MM.1S (cell line): ENCODE measurements at regions not wholly inside any gene's neighbourhood (a gene's known extent, or its start where the extent isn't known, plus 50 kb on each side); places are given as distances from the start of the nearest gene placed in this dataset.

Source experiments
- EZH2 ChIP-seq: fragments of 300-600 bp; sonication (generic); optimal IDR thresholded peaks from 2 replicates; pipeline ENCODE3; 2017; ENCODE audit warnings: low read depth, mild to moderate bottlenecking, antibody characterized with exemption, low read length, mixed read lengths
- EZH2phosphoT487 ChIP-seq: fragments of 300-600 bp; sonication (generic); IDR thresholded peaks from 2 replicates; pipeline ENCODE4 v1.6.1; 2018; ENCODE audit warnings: antibody characterized with exemption, low read length
- TF ChIP-seq, protein P1 (sequence below): fragments of 300-600 bp; sonication (generic); IDR thresholded peaks from 2 replicates; pipeline ENCODE4 v1.5.1; 2016; ENCODE audit warnings: antibody characterized with exemption, low read length, mixed read lengths

DNA sequence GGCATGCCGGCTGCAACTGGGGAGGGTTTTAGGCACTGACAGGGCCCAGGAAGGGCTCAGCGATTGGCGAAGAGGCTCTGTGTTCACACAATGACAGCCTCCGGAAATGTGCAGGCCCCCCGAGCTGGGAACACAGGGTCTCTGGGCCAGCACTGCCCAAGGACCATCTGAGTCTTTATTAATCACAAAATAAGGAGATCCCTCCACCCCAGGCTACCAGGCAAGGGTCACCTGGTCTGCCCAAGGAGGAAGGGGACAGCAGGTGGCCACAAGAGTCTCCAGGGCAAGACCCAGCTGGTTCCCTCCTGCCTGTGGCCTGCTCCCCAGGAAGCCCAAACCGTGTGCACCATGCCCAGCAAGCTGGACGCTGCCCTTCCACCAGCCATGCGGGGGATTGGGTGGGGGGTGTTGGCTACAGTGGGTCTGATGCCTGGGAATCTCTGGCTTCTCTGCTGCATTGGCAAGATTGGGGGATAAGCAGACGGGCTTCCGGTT lies 52.1 kb upstream of the TNRC6C start:
- TF ChIP-seq, protein P1, sequence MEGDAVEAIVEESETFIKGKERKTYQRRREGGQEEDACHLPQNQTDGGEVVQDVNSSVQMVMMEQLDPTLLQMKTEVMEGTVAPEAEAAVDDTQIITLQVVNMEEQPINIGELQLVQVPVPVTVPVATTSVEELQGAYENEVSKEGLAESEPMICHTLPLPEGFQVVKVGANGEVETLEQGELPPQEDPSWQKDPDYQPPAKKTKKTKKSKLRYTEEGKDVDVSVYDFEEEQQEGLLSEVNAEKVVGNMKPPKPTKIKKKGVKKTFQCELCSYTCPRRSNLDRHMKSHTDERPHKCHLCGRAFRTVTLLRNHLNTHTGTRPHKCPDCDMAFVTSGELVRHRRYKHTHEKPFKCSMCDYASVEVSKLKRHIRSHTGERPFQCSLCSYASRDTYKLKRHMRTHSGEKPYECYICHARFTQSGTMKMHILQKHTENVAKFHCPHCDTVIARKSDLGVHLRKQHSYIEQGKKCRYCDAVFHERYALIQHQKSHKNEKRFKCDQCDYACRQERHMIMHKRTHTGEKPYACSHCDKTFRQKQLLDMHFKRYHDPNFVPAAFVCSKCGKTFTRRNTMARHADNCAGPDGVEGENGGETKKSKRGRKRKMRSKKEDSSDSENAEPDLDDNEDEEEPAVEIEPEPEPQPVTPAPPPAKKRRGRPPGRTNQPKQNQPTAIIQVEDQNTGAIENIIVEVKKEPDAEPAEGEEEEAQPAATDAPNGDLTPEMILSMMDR = no peak
- TF ChIP-seq EZH2 = no peak
- TF ChIP-seq EZH2phosphoT487 = no peak
